ENCODE measurements at regions not wholly inside any gene's neighbourhood (a gene's known extent, or its start where the extent isn't known, plus 50 kb on each side); places are given as distances from the start of the nearest gene placed in this dataset.

DNA sequence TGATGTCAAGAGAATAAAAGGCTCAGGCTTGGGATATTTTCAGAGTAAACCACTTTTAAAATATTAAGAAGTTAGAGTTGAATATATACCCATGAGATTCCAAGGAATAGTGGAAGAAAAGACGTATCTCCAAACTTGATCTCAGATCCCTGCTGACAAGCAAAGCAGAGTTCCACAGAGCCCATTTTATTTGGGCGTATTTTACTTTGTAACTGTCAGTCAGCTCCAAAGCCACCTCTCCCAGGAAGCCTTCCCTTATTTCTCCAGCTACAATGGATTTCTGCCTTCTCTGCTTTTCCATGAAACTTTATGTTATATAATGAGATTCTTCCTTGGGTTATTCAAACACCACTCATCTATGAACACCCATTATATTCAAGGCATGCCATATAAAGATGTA is 295.7 kb downstream of the FZD1 start:
- Histone ChIP-seq H3K4me3 (ENCODE audit: low read length in 2 of 2) (no peak overlapping the region), H4K8ac (ENCODE audit: low read depth, low read length) (no peak overlapping the region), H2BK12ac (ENCODE audit: low read length) (no peak overlapping the region), H3K9me3 (replicated peaks in 1 of 2; ENCODE audit: control insufficient read depth in 2 of 2, insufficient read depth in 1 of 2, low read depth in 1 of 2, low read length in 2 of 2) (no peaks in the 10 kb centered on the region), H3K23ac (ENCODE audit: low read depth, low read length, poor library complexity) (no peak overlapping the region), H2BK5ac (ENCODE audit: low read length) (no peak overlapping the region), H3K4me1 (ENCODE audit: control insufficient read depth in 2 of 2, insufficient read depth in 1 of 2, low read depth in 1 of 2, low read length in 2 of 2) (peaks cover 0 to 4% of the 10 kb centered on the region in 2 donors), H2AFZ (ENCODE audit: low read length) (no peak overlapping the region), H4K91ac (ENCODE audit: low read depth, low read length, poor library complexity) (no peak overlapping the region), H3K27me3 (ENCODE audit: control insufficient read depth in 3 of 3, insufficient read depth in 3 of 3, low read depth in 1 of 3, low read length in 3 of 3) (no peaks in the 10 kb centered on the region), H3K9ac (ENCODE audit: low read depth, low read length, poor library complexity) (no peak overlapping the region), H3K4me2 (ENCODE audit: insufficient read depth, low read length, poor library complexity, severe bottlenecking) (no peak overlapping the region), H2AK5ac (ENCODE audit: low read depth, low read length) (no peak overlapping the region), H3K4ac (ENCODE audit: low read length) (no peak overlapping the region), H3K14ac (ENCODE audit: low read length) (no peak overlapping the region), H3K18ac (ENCODE audit: low read length) (no peak overlapping the region), H3K36me3 (replicated peaks in 1 of 2; ENCODE audit: control insufficient read depth in 2 of 2, insufficient read depth in 2 of 2, low read length in 2 of 2) (no peaks in the 10 kb centered on the region), H3K79me1 (ENCODE audit: low read depth, low read length) (no peaks in the 10 kb centered on the region), H2BK120ac (ENCODE audit: low read depth, low read length) (no peak overlapping the region), H2BK15ac (ENCODE audit: low read length) (no peak overlapping the region), H3K27ac (replicated peaks; ENCODE audit: low read length) (no peak overlapping the region)
- no CpG with 5 or more reads among the region's 2 CpGs for WGBS, 2 donors (ENCODE audit: extremely low coverage in 2 of 2, insufficient read length in 2 of 2, insufficient replicate concordance in 1 of 2)
- DNase-seq (ENCODE audit: low spot score): no peak

DNA sequence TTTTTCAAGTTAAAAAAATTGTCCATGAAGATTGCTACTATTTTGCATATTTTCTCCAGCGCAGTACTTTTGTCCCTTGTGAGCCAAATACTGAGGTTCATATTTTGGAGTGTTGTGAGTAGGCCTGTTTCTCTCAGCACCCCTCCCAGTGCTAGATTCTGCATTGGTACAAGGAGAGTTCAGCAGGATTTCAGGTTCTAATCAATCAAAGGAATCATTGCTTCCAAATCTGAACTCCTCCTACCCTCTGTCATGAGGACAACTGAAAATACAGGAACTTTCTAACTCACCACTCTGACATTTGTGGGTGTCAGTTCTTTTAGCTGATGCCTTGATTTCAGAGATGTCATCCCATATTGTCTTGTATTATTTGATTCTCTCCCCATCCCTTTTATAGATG is 299.9 kb downstream of the FZD1 start:
- no peak overlapping the region for H3K4ac ChIP-seq (ENCODE audit: low read length)
- no peak overlapping the region for H3K27ac ChIP-seq (replicated peaks; ENCODE audit: low read length)
- H3K4me1 ChIP-seq (ENCODE audit: control insufficient read depth in 2 of 2, insufficient read depth in 1 of 2, low read depth in 1 of 2, low read length in 2 of 2): peaks cover 21 to 26% of the 10 kb centered on the region in 2 donors
- H3K14ac ChIP-seq (ENCODE audit: low read length): no peak overlapping the region
- H3K27me3 ChIP-seq (ENCODE audit: control insufficient read depth in 3 of 3, insufficient read depth in 3 of 3, low read depth in 1 of 3, low read length in 3 of 3): no peaks in the 10 kb centered on the region
- no peak overlapping the region for H4K91ac ChIP-seq (ENCODE audit: low read depth, low read length, poor library complexity)
- no CpG with 5 or more reads among the region's 1 CpG for WGBS, 2 donors (ENCODE audit: extremely low coverage in 2 of 2, insufficient read length in 2 of 2, insufficient replicate concordance in 1 of 2)
- no peak overlapping the region for H3K18ac ChIP-seq (ENCODE audit: low read length)
- H3K36me3 ChIP-seq (replicated peaks in 1 of 2; ENCODE audit: control insufficient read depth in 2 of 2, insufficient read depth in 2 of 2, low read length in 2 of 2): no peaks in the 10 kb centered on the region
- no peak overlapping the region for H2AFZ ChIP-seq (ENCODE audit: low read length)
- no peaks in the 10 kb centered on the region for H3K9me3 ChIP-seq (replicated peaks in 1 of 2; ENCODE audit: control insufficient read depth in 2 of 2, insufficient read depth in 1 of 2, low read depth in 1 of 2, low read length in 2 of 2)
- no peak overlapping the region for H4K8ac ChIP-seq (ENCODE audit: low read depth, low read length)
- no peak overlapping the region for H3K23ac ChIP-seq (ENCODE audit: low read depth, low read length, poor library complexity)
- H2BK12ac ChIP-seq (ENCODE audit: low read length): no peak overlapping the region
- no peak overlapping the region for H2AK5ac ChIP-seq (ENCODE audit: low read depth, low read length)
- no peak overlapping the region for H3K4me3 ChIP-seq (ENCODE audit: low read length in 2 of 2)
- H2BK5ac ChIP-seq (ENCODE audit: low read length): no peak overlapping the region
- H3K4me2 ChIP-seq (ENCODE audit: insufficient read depth, low read length, poor library complexity, severe bottlenecking): no peak overlapping the region
- no peak for DNase-seq (ENCODE audit: low spot score)
- H3K79me1 ChIP-seq (ENCODE audit: low read depth, low read length): no peaks in the 10 kb centered on the region
- no peak overlapping the region for H2BK15ac ChIP-seq (ENCODE audit: low read length)
- no peak overlapping the region for H2BK120ac ChIP-seq (ENCODE audit: low read depth, low read length)
- H3K9ac ChIP-seq (ENCODE audit: low read depth, low read length, poor library complexity): no peak overlapping the region

DNA sequence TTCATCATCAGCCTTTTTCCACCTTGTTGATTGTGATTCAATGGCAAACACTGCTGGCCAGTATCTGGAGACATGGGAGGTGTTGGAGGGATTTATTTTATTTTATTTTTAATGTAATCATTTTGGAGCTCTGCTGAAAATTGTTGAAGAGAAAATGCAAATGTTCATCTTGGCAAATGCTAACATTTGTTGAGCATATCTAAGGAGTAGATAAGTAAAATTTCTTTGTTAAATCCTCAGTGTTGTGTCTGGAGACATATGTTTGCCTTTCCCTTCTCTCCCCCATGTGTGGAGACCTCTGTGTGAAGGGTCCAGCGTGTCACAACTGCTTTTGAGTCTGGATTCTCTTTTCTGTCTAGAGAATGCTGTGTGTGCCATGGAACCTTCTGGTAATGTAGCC is 300.3 kb downstream of the FZD1 start:
- Histone ChIP-seq H3K9me3 (replicated peaks in 1 of 2; ENCODE audit: control insufficient read depth in 2 of 2, insufficient read depth in 1 of 2, low read depth in 1 of 2, low read length in 2 of 2) (no peaks in the 10 kb centered on the region), H2BK5ac (ENCODE audit: low read length) (no peak overlapping the region), H3K4me1 (ENCODE audit: control insufficient read depth in 2 of 2, insufficient read depth in 1 of 2, low read depth in 1 of 2, low read length in 2 of 2) (peaks cover 22 to 26% of the 10 kb centered on the region in 2 donors), H2BK120ac (ENCODE audit: low read depth, low read length) (no peak overlapping the region), H4K91ac (ENCODE audit: low read depth, low read length, poor library complexity) (no peak overlapping the region), H3K4ac (ENCODE audit: low read length) (no peak overlapping the region), H3K36me3 (replicated peaks in 1 of 2; ENCODE audit: control insufficient read depth in 2 of 2, insufficient read depth in 2 of 2, low read length in 2 of 2) (no peaks in the 10 kb centered on the region), H3K79me1 (ENCODE audit: low read depth, low read length) (no peaks in the 10 kb centered on the region), H3K23ac (ENCODE audit: low read depth, low read length, poor library complexity) (no peak overlapping the region), H2AK5ac (ENCODE audit: low read depth, low read length) (no peak overlapping the region), H3K14ac (ENCODE audit: low read length) (no peak overlapping the region), H4K8ac (ENCODE audit: low read depth, low read length) (no peak overlapping the region), H2BK15ac (ENCODE audit: low read length) (no peak overlapping the region), H3K4me2 (ENCODE audit: insufficient read depth, low read length, poor library complexity, severe bottlenecking) (no peak overlapping the region), H3K4me3 (ENCODE audit: low read length in 2 of 2) (no peak overlapping the region), H2BK12ac (ENCODE audit: low read length) (no peak overlapping the region), H3K27ac (replicated peaks; ENCODE audit: low read length) (no peak overlapping the region), H3K27me3 (ENCODE audit: control insufficient read depth in 3 of 3, insufficient read depth in 3 of 3, low read depth in 1 of 3, low read length in 3 of 3) (no peaks in the 10 kb centered on the region), H3K18ac (ENCODE audit: low read length) (no peak overlapping the region), H2AFZ (ENCODE audit: low read length) (no peak overlapping the region), H3K9ac (ENCODE audit: low read depth, low read length, poor library complexity) (no peak overlapping the region)
- DNase-seq (ENCODE audit: low spot score): no peak
- WGBS, 2 donors (ENCODE audit: extremely low coverage in 2 of 2, insufficient read length in 2 of 2, insufficient replicate concordance in 1 of 2): no CpG with 5 or more reads among the region's 1 CpG

DNA sequence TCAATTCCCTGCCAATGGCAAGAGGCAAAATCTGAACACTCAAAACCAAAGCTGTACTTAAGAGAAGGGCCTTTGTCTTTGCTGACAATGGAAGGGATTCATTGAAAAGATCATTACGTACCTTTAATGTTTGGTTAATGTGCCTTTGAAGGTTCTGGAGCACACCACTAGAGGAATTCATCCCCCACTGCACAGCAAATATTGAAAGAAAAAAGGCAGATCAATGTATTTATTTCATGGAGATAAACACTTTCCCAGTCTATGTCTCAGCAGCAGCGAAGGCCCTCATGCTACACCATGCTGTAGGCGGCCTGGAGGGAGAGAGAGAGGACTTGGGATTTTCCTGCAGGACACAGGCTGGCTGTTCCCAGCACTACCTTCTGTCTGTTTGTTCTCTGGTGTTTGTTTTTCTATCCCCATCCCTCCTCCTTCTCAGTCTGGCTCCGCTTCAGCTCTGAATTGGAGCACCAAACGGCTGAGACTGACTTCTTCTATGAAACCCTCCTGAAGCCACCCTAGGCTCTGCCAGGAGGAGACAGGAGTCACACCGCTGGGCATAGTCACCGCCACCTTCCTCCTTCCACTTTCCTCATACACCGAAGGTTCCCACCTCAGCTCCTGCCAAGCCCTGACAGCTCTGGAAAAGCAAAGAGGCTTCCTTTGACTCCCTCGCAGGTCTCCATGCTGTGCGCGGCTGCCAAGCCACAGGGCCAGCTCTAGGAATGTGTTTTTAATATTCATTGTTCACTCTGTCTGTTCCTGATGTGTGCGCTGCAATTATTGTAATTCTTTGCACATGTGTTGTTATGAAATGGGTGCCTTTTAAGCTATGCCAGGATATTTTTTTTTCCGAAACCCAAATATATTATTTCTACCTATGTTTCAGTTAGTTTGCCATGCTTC is 301.5 kb downstream of the FZD1 start:
- Histone ChIP-seq H3K4me1 (ENCODE audit: control insufficient read depth in 2 of 2, insufficient read depth in 1 of 2, low read depth in 1 of 2, low read length in 2 of 2) (peaks cover 22 to 26% of the 10 kb centered on the region in 2 donors), H2BK12ac (ENCODE audit: low read length) (no peak overlapping the region), H3K9ac (ENCODE audit: low read depth, low read length, poor library complexity) (no peak overlapping the region), H4K91ac (ENCODE audit: low read depth, low read length, poor library complexity) (no peak overlapping the region), H2BK5ac (ENCODE audit: low read length) (no peak overlapping the region), H3K36me3 (replicated peaks in 1 of 2; ENCODE audit: control insufficient read depth in 2 of 2, insufficient read depth in 2 of 2, low read length in 2 of 2) (no peaks in the 10 kb centered on the region), H3K27me3 (ENCODE audit: control insufficient read depth in 3 of 3, insufficient read depth in 3 of 3, low read depth in 1 of 3, low read length in 3 of 3) (no peaks in the 10 kb centered on the region), H3K23ac (ENCODE audit: low read depth, low read length, poor library complexity) (no peak overlapping the region), H2AK5ac (ENCODE audit: low read depth, low read length) (no peak overlapping the region), H2BK15ac (ENCODE audit: low read length) (no peak overlapping the region), H3K18ac (ENCODE audit: low read length) (peak overlapping the region; percentile 48), H3K79me1 (ENCODE audit: low read depth, low read length) (no peaks in the 10 kb centered on the region), H3K4ac (ENCODE audit: low read length) (no peak overlapping the region), H3K14ac (ENCODE audit: low read length) (no peak overlapping the region), H3K4me2 (ENCODE audit: insufficient read depth, low read length, poor library complexity, severe bottlenecking) (no peak overlapping the region), H4K8ac (ENCODE audit: low read depth, low read length) (no peak overlapping the region), H2BK120ac (ENCODE audit: low read depth, low read length) (no peak overlapping the region), H3K9me3 (replicated peaks in 1 of 2; ENCODE audit: control insufficient read depth in 2 of 2, insufficient read depth in 1 of 2, low read depth in 1 of 2, low read length in 2 of 2) (no peaks in the 10 kb centered on the region), H3K4me3 (ENCODE audit: low read length in 2 of 2) (no peak overlapping the region), H3K27ac (replicated peaks; ENCODE audit: low read length) (peak overlapping the region; percentile 37), H2AFZ (ENCODE audit: low read length) (peak overlapping the region; percentile 87)
- no peak for DNase-seq (ENCODE audit: low spot score)
- no CpG with 5 or more reads among the region's 13 CpGs for WGBS, 2 donors (ENCODE audit: extremely low coverage in 2 of 2, insufficient read length in 2 of 2, insufficient replicate concordance in 1 of 2)
